ENCODE measurements at regions not wholly inside any gene's neighbourhood (a gene's known extent, or its start where the extent isn't known, plus 50 kb on each side); places are given as distances from the start of the nearest gene placed in this dataset.

DNA sequence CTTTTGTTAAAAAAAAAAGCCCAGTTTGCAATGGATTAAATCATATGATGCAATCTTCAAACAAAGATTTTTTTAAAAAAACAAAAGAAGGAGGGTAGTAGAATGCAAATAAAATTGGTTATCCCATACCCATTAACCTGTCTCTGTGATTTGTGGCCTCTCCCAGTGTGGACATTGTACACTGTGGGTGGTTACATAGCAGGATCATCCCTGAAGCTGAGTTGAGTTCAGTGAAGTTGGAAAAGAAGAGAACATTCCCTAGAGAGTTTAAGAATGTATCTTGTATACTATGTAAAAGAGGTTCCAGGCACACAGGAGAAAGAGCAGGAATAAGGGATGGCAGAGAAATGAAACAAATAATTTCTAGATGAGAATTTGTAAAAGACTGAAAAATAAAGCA lies 142.4 kb upstream of the SLC16A7 start:
- TF ChIP-seq ZFP41 (tag by site-specific recombination; IDR thresholded peaks at IDR 0.05; ENCODE audit: borderline replicate concordance), result no peak
- no peak for TF ChIP-seq ZNF510 (tag by site-specific recombination; IDR thresholded peaks at IDR 0.05; ENCODE audit: insufficient replicate concordance)
- TF ChIP-seq, protein P1, sequence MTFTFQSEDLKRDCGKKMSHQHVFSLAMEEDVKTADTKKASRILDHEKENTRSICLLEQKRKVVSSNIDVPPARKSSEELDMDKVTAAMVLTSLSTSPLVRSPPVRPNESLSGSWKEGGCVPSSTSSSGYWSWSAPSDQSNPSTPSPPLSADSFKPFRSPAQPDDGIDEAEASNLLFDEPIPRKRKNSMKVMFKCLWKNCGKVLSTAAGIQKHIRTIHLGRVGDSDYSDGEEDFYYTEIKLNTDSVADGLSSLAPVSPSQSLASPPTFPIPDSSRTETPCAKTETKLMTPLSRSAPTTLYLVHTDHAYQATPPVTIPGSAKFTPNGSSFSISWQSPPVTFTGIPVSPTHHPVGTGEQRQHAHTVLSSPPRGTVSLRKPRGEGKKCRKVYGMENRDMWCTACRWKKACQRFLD (tag by site-specific recombination; IDR thresholded peaks at IDR 0.05), result no peak
- TF ChIP-seq, protein P2, sequence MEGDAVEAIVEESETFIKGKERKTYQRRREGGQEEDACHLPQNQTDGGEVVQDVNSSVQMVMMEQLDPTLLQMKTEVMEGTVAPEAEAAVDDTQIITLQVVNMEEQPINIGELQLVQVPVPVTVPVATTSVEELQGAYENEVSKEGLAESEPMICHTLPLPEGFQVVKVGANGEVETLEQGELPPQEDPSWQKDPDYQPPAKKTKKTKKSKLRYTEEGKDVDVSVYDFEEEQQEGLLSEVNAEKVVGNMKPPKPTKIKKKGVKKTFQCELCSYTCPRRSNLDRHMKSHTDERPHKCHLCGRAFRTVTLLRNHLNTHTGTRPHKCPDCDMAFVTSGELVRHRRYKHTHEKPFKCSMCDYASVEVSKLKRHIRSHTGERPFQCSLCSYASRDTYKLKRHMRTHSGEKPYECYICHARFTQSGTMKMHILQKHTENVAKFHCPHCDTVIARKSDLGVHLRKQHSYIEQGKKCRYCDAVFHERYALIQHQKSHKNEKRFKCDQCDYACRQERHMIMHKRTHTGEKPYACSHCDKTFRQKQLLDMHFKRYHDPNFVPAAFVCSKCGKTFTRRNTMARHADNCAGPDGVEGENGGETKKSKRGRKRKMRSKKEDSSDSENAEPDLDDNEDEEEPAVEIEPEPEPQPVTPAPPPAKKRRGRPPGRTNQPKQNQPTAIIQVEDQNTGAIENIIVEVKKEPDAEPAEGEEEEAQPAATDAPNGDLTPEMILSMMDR (tag by site-specific recombination; IDR thresholded peaks at IDR 0.05), result no peak
- TF ChIP-seq, protein P3, sequence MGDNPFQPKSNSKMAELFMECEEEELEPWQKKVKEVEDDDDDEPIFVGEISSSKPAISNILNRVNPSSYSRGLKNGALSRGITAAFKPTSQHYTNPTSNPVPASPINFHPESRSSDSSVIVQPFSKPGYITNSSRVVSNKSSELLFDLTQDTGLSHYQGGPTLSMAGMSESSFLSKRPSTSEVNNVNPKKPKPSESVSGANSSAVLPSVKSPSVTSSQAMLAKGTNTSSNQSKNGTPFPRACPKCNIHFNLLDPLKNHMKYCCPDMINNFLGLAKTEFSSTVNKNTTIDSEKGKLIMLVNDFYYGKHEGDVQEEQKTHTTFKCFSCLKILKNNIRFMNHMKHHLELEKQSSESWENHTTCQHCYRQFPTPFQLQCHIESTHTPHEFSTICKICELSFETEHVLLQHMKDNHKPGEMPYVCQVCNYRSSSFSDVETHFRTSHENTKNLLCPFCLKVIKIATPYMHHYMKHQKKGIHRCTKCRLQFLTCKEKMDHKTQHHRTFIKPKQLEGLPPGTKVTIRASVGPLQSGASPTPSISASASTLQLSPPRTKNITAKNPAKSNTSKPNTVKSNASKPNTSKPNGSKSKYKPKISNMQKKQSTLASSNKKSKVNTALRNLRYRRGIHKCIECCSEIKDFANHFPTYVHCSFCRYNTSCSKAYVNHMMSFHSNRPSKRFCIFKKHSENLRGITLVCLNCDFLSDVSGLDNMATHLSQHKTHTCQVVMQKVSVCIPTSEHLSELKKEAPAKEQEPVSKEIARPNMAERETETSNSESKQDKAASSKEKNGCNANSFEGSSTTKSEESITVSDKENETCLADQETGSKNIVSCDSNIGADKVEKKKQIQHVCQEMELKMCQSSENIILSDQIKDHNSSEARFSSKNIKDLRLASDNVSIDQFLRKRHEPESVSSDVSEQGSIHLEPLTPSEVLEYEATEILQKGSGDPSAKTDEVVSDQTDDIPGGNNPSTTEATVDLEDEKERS (tag by site-specific recombination; IDR thresholded peaks at IDR 0.05), result no peak
- TF ChIP-seq ZFHX2 (tag by site-specific recombination; conservative IDR thresholded peaks at IDR 0.05), result no peak
- no peak for TF ChIP-seq ZSCAN30 (tag by site-specific recombination; IDR thresholded peaks at IDR 0.05)
- no peak for TF ChIP-seq WT1 (tag by site-specific recombination; IDR thresholded peaks at IDR 0.05)
- no peak for TF ChIP-seq ZNF654 (tag by site-specific recombination; IDR thresholded peaks at IDR 0.05; ENCODE audit: low read depth)
- TF ChIP-seq ZNF600 (tag by site-specific recombination; IDR thresholded peaks at IDR 0.05), result no peak
- TF ChIP-seq, protein P4, sequence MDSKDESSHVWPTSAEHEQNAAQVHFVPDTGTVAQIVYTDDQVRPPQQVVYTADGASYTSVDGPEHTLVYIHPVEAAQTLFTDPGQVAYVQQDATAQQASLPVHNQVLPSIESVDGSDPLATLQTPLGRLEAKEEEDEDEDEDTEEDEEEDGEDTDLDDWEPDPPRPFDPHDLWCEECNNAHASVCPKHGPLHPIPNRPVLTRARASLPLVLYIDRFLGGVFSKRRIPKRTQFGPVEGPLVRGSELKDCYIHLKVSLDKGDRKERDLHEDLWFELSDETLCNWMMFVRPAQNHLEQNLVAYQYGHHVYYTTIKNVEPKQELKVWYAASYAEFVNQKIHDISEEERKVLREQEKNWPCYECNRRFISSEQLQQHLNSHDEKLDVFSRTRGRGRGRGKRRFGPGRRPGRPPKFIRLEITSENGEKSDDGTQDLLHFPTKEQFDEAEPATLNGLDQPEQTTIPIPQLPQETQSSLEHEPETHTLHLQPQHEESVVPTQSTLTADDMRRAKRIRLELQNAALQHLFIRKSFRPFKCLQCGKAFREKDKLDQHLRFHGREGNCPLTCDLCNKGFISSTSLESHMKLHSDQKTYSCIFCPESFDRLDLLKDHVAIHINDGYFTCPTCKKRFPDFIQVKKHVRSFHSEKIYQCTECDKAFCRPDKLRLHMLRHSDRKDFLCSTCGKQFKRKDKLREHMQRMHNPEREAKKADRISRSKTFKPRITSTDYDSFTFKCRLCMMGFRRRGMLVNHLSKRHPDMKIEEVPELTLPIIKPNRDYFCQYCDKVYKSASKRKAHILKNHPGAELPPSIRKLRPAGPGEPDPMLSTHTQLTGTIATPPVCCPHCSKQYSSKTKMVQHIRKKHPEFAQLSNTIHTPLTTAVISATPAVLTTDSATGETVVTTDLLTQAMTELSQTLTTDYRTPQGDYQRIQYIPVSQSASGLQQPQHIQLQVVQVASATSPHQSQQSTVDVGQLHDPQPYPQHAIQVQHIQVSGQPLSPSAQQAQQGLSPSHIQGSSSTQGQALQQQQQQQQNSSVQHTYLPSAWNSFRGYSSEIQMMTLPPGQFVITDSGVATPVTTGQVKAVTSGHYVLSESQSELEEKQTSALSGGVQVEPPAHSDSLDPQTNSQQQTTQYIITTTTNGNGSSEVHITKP (tag by site-specific recombination; IDR thresholded peaks at IDR 0.05), result no peak
- no peak for TF ChIP-seq ZNF76 (tag by site-specific recombination; IDR thresholded peaks at IDR 0.05; ENCODE audit: borderline replicate concordance, low read depth)
- TF ChIP-seq TRIM28 (IDR thresholded peaks at IDR 0.05; ENCODE audit: borderline replicate concordance, low read length), result no peak
